HL-60/S4 treated with retinoic acid at 250 ng/mL for 4 days and 3 days (cell line): ENCODE measurements at regions not wholly inside any gene's neighbourhood (a gene's known extent, or its start where the extent isn't known, plus 50 kb on each side); places are given as distances from the start of the nearest gene placed in this dataset.
"Not testable (repeated sequence)": the region's sequence is repeated elsewhere in the genome, so short reads cannot be mapped to it uniquely, and the experiment has no call there.

Source experiments
- in situ Hi-C: fragments of 300-500 bp; cut with MboI; formaldehyde crosslinking; loops from 2 replicates; pipeline ENCODE4 v1.7.0; 2022; ENCODE audit warnings: low sequenced_read_pairs

DNA sequence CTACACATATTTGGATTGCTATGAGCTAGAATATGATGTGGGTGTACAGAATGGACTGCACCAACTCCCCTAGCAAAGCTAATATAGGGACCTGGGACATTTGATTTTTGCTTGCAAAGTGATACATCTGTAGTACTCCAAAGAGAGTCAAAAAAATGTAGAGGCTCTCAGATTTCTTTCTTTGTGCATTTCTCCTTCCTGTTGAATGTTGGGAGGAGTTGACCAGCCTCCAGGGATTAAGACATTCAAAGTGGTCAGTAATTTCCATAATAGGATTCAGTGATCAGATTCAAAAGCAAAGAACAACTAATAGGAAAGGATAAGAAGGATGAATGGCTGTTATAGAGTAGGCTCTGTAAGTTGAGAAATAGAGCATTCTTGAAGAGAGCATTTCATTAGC is 934.9 kb downstream of the KCNJ2 start:
- in situ Hi-C loops = no loop called here

DNA sequence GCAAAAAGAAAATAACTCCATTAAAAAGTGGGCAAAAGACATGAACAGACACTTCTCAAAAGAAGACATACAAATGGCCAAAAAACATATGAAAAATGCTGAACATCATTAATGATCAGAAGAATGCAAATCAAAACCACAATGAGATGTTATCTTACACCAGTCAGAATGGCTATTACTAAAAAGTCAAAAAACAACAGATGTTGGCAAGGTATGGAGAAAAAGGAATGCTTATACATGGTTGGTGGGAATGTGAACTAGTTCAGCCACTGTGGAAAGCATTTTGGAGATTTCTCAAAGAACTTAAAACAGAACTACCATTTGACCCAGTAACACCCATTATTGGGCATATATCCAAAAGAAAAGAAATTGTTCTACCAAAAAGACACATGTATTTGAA is 936.7 kb downstream of the KCNJ2 start:
- in situ Hi-C loops = not testable (repeated sequence)

DNA sequence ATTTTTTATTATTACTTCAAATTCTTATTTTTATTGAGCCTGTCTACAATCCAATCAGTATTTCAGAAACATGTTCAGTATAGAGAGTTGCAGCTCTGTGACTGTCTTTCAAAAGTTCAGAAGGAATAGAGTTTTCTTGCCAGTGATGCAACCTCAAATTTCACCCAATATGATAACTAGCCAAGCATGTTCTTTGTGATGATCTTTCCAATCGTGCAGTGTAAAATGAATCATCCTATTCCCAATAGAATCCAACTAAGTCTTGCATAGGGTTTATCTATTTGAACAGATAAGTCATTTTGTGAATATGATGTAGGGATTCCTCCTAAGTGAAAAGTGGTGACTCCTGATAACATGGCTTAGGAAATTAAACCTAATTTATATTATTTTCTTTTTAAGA is 937.8 kb downstream of the KCNJ2 start:
- in situ Hi-C loops = no loop called here

DNA sequence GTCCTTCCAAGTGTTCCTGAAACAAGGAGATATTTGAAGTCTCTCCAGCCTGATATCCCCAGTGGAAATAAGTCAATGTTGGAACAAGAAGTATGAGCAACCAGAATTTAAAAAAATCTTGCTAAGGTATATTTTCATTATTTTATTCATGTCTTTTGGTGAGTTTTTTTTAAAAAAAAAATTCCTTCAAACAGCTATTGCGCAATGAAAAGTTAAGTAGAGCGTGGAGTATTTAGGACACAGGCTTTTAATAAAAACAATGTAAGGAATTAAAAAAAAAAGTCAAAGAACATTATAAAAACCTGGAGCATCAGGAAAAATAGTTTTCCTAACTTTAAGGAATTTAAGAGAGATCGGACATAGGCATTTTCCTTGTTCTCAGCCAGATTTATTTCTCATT is 940.4 kb downstream of the KCNJ2 start:
- in situ Hi-C loops = no loop called here

DNA sequence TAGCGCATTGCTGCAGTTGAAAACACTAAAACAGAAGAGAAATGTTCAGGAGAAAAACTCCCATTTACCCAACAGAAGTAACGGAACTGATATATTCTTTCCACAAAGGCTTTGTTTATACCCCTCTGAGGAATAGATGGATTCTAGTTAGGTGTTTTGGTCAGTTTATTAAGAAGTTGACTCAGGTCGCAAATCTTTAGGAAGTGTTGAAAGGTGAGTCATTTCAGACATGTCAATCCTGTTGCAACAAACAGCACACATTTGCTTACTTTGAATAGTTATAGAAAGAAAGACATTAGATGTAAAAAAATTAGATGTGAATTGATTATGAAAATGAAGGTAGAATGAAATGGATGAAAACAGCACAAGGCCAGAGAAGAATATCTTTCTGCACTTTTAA is 941.0 kb downstream of the KCNJ2 start:
- in situ Hi-C loops = no loop called here

DNA sequence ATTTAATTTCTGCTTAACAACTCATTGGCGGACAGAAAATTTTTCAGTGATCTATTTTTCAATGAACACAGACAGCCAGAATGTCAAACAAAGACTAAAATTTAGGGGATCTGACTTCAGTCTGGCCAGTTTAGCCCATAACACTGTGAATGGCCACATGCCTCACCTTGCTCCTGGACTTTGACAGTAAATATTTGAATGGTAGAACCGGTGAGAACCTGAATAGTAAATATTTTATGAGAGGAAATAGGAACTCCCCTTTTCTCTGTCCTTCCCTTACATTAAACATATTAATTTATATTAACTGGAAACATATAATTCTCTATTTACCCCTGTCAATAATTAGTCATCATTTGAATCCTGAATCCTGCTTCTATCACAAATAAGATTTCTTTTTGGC is 942.1 kb downstream of the KCNJ2 start:
- in situ Hi-C loops = no loop called here

DNA sequence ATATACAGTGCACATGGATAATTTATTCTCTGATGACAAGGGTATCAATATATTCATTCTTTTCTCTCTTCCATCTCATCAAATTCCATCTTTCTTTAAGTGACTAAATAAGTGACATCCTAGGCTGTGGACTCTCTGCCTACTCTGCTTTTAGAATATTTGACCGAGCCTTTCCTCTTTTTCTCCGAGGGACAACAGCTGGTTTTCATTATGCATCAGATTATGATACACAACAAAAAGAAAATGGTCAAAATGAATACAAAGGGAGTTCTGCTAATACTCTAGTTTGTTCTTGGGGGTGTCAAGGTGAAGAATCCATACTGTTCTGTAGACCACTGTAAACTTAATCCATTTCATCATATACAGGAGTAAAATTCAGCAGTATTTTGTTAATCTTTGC is 942.6 kb downstream of the KCNJ2 start:
- in situ Hi-C loops = no loop called here

DNA sequence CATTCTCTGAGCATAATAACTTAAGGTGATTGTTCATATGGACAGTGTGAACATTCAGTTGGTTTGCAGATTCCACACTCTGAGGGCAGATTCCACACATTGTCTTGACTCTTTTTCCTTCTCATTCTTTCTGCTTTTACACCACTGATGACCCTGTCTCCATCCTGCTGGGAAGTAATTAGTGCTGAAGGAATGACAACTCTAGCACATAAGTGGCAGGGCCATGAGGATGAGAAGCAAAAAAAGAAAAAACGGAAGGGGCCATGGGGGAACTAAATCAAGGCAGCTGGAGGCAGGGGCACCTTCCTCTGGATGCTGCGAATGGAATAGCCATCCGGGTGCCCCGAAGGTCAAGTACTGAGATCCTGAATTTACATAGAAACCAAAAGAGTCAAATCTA is 944.0 kb downstream of the KCNJ2 start:
- in situ Hi-C loops = no loop called here

DNA sequence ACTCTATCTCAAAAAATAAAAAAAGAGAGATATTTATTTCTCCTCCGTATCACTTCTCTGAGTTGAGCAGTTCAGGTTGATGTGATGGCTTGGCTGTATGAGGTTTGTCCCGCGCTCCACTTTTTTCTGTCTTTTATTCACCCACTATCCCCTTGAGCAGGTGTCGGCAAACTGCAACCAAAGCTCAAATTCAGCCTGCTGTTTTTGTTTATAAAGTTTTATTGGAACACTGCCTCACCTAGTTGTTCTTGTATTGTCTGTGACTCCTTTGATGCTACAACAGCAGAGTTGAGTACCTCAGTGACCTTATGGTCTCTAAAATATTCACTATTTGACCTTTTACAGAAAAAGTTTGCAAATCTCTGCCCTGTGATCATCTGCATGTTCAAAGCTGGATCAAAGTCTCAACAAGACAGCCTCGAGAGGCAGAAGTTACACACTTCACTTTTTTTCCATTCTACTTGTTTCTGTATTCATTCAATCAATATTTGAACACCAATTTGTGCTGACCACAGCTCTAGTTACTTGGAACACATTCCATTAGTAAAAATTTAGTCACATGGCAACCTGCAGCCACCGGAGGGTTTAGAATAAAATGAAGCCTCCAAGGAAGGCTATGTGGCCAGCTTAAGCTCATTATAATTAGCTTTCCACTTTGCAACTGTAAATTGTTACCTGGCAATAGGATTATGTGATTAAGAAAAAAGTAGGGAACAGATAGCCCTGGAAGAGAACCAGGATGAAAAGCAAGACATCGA is 945.8 kb downstream of the KCNJ2 start:
- in situ Hi-C loops = no loop called here

DNA sequence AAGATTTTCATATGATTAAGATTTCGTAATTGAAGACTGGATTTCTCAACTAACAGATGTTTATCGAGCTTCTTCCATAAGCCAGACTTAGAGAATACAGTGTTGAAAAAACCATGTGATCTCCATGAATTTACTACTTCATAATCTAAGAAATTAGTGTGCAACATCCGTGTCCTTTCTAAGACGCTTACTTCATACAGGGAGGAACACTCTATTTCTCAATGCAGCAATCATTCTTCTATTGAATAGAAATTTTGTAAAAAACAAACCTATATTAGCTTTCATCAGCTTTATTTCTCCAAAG is 946.3 kb downstream of the KCNJ2 start:
- in situ Hi-C loops = no loop called here

DNA sequence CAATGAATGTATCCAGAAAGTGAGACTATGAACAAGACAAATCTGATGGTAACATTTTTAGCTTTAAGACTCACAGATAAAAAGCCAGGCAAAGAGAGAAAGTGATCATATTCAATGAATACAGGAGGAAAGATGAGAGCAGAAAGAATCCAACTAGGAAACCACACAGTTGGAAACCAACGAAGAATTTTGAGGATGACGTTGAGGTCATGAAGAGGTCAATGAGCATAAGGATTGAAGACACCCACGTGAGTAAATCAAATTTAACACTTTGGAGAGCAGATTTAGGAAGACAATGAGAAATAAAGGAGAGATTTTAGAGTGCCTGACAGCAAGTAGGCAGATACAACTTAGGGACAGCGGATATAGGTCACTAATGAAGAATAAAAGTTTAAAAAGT is 948.1 kb downstream of the KCNJ2 start:
- in situ Hi-C loops = no loop called here

DNA sequence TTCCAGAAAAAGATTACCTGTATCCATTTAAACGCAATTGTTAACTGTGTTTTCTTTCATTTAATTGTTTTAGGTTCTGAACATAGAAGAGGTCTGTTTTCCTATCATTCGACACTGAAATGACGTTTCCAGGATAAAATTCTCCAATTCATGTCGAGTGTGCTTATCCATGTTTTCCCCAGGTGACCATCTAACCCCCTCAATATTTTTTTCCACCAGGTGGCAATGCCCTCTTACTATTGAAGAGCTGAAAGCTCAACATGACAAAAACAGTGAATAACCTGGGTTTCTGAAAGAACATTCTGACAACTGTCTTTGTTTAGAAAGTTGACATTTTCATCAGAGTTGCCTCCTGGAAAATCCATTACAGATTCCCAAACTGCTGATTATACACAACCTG is 948.7 kb downstream of the KCNJ2 start:
- in situ Hi-C loops = no loop called here

DNA sequence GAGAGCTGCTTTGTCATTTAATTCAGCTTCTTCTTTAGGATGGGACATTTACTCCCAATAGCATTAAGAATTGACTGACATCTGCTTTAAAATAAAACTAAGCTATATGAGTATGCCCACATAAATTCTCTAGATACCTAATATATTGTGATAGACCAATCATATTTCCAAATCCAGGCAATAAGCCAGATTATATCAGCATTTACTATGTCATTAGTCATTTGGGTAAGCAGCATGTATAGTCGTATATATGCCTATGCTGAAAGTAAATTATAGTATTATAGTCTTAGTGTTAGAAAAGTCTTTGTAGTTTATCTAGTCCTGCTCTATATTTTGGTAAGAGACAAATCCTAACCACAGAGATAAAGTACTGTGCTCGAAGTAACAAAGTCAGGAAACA is 958.1 kb downstream of the KCNJ2 start:
- in situ Hi-C loops = no loop called here

DNA sequence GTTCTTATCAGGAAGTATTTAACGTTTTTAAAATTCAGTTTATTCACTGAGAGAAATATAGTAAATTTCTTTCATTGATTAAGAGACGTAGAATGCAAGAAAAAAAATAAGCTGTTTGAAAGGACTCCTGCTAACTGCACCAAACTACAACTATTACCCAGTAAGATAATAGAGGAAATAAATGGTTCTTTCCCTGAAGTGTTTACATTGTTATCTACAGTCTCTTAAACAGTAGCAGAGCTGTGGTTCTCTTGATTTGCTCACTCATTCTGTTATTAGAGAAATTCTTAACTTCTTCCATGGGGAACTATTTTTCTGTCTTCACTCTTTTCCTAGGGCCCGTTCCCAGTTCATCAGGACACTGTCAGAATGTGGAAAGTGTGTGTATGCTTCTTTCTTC is 973.0 kb downstream of the KCNJ2 start:
- in situ Hi-C loops = no loop called here

DNA sequence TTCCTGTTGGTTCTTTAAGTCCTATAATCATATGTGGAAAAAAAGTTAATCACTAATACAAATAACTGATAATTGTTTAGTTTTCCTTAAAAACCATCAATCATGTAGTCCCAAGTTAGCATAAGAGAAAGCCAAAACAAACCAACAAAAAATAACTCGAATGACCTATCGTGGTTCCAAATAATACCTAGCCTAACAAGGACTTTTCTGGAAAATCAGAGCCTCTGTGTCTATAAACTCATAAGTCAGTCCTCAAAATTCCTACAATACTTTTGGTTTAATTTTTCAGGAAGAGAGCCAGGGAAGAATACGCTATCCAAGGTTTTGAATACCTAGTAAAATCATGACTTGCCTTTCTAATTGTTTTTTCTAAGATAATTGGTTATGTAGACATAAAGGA is 975.3 kb upstream of the SOX9 start:
- in situ Hi-C loops = no loop called here

DNA sequence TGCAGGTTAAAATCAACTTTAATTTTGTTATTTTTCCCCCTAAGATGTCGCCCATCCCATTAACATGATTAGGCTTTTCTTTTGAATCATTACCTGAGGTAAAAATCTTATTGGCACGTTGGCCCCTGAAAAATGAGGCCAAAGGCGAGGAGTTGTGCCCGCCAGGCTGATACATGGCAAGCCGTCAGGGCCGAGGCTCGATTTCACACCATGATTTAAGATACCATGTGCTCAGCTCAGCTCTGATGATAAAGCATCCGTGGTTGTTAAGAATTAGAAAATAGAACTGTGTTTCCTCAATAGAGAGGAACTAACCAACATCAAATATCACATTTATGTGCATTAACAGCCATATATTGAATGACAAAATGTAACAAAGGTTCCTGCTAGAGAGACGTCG is 972.9 kb upstream of the SOX9 start:
- in situ Hi-C loops = no loop called here

DNA sequence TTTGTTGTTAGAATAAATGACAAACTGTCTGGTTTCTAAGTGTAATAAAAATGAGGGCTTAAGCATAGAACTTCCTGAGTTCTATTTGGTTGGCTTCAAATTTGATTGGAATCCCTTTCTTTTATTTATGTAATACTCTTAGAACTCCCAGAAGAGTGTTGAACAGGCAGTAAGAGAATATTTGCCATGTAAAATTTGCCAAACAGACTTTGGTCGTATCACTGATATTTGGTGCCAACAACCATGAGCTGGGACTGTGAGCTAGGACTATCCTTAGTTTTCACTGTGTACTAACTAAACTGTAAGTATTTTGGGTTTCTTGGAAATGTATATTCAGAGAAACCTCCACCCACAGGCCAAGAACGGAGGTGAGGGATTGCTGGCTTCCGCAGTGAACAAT is 971.2 kb upstream of the SOX9 start:
- in situ Hi-C loops = no loop called here

DNA sequence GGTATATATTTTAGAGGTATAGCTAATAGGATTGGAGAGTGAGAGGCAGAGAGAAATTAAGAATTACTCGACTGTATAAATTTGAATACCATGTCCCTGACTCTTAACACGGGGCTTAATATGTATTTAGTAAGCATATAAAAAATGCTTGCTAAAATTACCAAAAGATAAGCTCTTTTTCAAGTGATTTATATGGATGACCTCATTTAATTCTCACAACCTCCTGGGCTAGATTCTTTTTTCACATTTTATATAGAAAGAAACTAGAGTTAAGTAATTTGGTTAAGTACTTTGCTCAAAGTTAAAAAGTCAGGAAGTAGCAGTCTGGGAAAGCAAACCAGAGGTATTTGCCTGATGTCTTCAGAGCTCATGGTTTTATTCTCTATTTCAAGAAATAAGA is 963.5 kb upstream of the SOX9 start:
- in situ Hi-C loops = no loop called here

DNA sequence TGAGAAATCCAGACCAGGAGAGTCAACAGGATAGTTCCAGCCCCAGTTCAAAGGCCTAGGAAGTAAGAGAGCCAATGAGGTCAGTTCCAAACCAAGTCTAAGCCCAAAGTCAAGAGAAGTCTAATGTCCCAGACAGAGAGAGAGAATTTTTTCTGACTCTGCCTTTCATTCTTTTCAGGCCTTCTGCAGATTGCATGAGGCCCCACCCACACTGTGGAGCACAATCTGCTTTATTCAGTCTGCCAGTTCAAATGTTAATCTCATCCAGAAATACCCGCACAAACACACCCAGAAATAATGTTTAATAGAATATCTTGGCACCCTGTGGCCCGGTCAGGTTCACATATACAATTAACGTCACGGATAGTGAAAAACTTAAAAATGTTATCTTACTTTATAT is 962.4 kb upstream of the SOX9 start:
- in situ Hi-C loops = no loop called here

DNA sequence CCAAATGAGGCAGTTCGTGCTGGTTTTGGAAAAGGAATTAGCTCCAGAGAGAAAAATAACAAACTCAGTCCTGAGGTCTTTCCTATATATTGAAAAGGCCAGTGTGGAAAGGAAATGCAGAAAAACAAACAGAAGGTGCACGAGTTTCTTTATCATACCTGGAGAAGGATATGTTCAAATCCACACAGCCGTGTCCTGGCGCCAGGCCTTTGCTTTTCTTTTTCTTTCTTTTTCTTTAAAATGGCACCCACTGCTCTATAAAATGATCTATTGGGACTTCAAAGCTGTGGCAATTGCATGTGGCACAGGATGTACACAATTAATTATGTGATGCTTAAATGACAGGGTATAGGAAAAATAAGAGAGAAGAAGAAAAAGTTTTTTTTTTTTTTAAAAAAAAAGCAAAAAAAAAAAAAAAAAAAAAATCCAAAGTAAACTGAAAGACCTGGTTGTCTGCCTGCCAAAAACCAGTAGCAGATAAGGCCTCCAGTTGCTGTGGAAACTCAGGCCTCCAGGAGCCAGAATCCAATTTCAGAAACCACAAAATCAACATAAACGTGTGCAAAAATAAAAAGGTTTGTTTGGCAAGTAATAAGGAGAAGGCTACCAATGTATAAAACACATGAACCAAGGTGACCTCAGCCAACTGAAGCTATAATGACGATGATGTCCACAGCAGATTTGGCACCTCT is 957.6 kb upstream of the SOX9 start:
- in situ Hi-C loops = no loop called here

DNA sequence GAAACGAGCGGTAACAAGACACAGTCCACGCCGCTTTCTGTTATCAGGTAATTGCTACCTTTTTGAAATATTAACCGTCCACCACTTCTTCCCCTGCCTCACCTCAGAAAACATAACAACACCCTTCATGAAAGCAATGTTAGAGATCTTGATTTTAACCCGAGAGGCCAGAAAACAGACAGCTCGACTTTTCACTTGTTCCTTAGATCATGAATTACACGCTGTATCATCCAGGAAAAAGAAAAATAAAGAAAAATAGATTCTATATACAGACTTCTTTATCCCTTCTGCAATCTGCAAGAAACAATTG is 957.1 kb upstream of the SOX9 start:
- in situ Hi-C loops = no loop called here

DNA sequence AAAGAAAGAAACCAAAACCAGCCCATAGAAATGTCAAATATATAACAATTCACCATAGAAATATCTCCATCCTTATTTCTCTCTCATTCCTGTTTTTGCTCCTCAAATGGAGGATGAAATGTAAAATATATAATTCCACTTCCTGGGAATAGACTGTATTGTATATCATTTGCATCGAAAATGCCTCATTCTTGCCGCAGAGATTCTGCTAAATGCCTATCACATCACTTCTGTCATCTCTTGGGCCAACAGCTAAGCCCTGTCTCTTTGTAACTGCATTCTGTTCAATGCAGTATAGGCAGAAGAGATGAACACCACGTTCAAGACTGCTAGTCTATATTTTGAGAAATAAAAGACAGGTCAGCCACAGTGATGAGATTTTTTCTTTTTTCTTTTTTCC is 956.3 kb upstream of the SOX9 start:
- in situ Hi-C loops = no loop called here

DNA sequence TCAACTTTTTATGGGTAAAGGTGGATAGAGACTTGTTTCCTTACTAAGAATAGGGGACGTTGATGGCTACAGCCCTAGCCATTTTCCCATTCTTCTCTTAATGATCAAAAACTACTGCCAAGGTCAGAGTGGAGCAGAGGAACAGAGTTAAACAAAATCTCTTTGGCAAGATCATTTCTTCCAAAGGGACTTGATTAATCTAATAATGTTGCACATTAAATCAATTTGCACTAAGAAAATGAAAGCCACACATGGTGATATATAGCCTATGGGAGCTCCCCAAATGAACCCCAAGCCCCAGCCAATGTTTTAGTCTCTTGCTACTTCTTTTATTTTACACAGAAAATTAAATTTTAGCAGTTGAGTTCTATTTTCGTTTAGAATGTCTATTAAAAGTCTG is 954.5 kb upstream of the SOX9 start:
- in situ Hi-C loops = no loop called here
